Fibroblast of lung (primary cell): ENCODE measurements at regions not wholly inside any gene's neighbourhood (a gene's known extent, or its start where the extent isn't known, plus 50 kb on each side); places are given as distances from the start of the nearest gene placed in this dataset.

Experiments used
- EZH2 ChIP-seq: IDR thresholded peaks from 2 replicates; pipeline ENCODE4 v1.5.1; 2012; ENCODE audit warnings: low read length, control low read depth, mild to moderate bottlenecking; ENCODE audit errors: missing control alignments
- TF ChIP-seq, protein P1 (sequence below), 2 donors: IDR thresholded peaks in 1 of 2; conservative IDR thresholded peaks in 1 of 2; 1 replicate in 1 of 2; 2 replicates in 1 of 2; pipeline ENCODE4 v1.5.1; 2011 to 2012; ENCODE audit warnings: low read length in 2 of 2, control low read depth in 1 of 2, inconsistent platforms in 1 of 2, low read depth in 1 of 2, mild to moderate bottlenecking in 1 of 2

- TF ChIP-seq, protein P1, sequence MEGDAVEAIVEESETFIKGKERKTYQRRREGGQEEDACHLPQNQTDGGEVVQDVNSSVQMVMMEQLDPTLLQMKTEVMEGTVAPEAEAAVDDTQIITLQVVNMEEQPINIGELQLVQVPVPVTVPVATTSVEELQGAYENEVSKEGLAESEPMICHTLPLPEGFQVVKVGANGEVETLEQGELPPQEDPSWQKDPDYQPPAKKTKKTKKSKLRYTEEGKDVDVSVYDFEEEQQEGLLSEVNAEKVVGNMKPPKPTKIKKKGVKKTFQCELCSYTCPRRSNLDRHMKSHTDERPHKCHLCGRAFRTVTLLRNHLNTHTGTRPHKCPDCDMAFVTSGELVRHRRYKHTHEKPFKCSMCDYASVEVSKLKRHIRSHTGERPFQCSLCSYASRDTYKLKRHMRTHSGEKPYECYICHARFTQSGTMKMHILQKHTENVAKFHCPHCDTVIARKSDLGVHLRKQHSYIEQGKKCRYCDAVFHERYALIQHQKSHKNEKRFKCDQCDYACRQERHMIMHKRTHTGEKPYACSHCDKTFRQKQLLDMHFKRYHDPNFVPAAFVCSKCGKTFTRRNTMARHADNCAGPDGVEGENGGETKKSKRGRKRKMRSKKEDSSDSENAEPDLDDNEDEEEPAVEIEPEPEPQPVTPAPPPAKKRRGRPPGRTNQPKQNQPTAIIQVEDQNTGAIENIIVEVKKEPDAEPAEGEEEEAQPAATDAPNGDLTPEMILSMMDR (conservative IDR thresholded peaks at IDR 0.05 in 1 of 2, IDR thresholded peaks at IDR 0.05 in 1 of 2; ENCODE audit: low read depth in 1 of 2, low read length in 2 of 2), result no peak
- TF ChIP-seq EZH2, result no peak
These were observed 799.1 kb upstream of the SPRY2 start for GRCh38 chr13:81139987-81140386.
